A204.1 (cell line): ENCODE measurements at regions not wholly inside any gene's neighbourhood (a gene's known extent, or its start where the extent isn't known, plus 50 kb on each side); places are given as distances from the start of the nearest gene placed in this dataset.

Experiments
- FAIRE-seq: peaks from 2 replicates; lab custom pipeline; 2012; peaks lifted over from hg19 to GRCh38; lab: Jason Lieb, UNC

GRCh38 chr6:164214066-164214465, 799.5 kb downstream of the QKI start:
- FAIRE-seq: no peak

DNA sequence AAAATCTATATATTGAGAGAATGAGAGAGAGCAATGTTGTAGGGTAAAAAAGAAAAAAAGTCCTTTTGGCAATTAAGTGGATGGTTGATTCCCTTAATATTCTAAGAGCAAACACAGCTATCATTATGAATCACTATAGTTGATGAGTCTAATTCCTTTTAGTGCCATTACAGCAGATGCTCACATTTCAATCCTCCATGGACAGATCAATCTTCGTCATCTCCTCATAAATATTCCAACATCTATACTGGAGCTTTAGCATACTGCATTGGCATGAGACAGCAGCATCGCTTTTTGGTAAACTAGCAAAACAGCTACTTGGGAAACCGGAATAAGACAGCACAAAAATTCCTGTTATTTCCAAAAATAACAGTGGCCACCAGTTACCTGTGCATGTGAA, 796.7 kb downstream of the QKI start:
- no peak for FAIRE-seq

DNA sequence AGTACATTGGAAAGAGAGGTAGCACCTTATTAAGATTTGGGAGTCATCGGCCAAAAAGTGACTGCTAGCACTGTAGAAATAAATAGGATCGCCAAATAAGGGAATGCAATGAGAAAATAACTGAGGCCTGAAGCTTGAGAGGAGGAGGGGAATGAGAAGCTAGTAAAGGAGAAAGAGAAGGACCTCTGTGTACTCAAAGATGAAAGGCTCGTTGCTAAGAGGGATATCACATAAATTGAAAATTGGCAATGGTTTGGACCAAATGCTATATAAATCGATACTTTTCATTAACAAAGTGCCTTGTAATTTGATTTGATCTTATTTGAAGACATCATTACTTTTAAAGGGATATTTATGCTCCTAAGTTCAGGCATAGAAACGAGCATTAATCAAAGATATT, 796.3 kb downstream of the QKI start:
- FAIRE-seq: no peak

DNA sequence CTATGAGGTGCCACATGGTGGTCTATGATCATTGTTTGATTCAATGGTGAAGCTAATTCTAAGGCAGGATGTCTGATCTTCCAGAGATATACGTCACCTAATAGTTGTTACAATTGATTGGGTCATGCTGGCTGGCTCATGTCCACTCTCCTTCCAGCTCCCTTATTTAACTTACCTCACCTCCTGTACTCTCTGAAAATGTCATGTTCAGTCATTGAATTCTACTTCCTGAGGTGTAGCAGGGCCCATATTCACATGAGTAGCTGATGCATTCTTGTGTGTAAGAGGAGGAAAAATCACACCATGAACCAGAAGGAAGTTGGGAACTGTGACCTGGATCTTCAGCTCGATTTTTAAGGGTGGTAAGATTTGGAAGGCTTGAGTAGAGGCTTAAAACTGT, 795.8 kb downstream of the QKI start:
- no peak for FAIRE-seq

GRCh38 chr6:164208371-164208770, 793.9 kb downstream of the QKI start:
- FAIRE-seq: no peak

DNA sequence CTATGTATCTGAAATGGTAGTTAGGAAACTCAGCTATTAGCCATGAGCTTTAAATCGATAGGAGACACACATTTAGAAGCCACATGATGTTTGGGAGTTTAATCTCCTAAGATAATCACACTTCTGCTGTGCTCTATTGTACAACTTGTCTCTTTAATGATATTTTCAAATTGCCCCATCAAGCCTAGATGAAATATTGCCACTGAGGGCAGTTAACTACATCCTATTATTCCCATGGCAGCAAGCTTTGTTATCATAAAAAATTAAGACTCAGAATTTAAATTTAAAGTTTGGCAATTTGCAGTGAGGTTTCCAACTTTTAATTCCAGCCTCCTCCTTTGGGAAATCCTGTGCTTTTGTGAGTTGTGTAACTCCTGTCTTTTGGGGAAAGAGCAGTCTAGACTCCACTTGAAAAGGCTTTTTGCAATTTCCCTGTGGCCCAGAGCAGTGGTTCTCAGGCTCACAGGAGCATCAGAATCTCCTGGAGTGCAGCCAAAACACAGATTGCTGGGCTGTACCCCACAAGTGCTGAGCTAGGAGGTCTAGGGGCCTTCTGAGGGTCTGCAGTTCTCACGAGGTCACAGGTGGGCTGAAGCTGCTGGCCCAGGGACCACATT, 792.4 kb downstream of the QKI start:
- FAIRE-seq: no peak

GRCh38 chr6:164200071-164200470, 785.6 kb downstream of the QKI start:
- peak; percentile 37 for FAIRE-seq

GRCh38 chr6:164195942-164196281, 781.4 kb downstream of the QKI start:
- FAIRE-seq: peak; percentile 95

DNA sequence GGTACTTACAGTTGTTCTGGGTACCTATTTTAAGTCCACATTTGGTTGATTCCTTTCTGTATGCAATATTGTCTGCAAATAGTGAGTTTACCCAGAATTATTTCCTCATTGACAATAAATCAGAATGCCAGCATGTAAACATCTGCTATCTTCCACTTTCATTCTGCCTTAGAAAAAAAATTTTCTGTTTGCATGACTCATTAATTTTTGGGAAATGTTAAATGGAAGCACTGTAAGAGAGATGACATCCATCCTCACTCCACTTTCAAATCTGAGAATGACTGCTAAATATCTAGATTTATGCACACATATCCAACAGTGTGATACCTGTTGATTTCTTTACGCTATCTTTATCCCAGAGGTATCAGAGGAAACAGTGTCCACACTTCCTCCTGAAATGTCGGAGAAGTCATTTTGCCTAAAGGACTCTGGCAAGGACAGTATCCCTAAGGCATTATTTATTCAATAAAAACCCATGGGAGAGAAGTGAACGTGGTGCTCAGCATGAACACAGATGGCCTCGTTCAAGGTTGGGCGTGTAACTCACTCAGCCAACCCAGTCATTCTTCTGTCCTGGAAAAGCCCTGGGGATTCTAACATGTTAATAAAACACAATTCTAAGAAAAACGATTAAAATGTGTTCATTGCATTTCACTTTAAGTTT, 780.9 kb downstream of the QKI start:
- no peak for FAIRE-seq

GRCh38 chr6:164188861-164189260, 774.3 kb downstream of the QKI start:
- no peak for FAIRE-seq

DNA sequence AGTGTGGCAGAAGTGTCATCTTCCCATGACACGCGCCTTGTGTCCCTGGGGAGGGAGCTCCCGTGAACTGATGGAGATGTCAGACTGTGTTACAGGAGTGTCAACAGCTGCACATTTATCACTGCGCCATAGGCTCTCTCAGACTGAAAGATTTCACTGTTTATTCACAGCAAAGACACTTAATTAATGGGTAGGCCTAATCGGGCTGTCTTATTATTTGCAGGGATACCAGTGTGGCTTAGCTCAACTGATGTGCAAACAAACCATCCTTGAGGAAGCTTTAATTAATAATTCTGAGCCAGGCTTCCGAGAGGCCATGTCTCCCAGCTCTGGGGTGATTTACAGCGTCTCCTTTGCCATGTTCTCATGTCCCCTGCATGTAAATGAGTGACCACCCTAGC, 771.0 kb downstream of the QKI start:
- FAIRE-seq: no peak

DNA sequence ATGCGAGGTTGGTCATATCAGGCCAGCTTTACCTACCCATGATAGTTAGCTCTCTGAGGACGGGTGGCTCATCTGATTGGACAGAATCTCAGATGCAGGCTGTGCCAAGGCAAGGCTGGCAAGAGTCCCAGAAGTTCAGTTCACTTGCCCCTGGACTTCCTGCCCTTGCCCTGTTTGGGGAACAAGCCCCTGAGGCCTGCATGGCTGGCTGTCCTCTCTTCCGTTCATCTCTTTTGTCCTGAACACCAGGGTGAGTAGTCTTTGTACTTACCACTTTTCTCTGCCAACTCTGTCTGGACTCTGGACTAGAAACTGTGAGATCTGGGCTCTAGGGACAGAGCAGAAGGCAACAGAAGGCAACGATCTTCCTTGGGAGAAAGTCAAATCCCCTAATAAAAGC, 769.9 kb downstream of the QKI start:
- FAIRE-seq: no peak

DNA sequence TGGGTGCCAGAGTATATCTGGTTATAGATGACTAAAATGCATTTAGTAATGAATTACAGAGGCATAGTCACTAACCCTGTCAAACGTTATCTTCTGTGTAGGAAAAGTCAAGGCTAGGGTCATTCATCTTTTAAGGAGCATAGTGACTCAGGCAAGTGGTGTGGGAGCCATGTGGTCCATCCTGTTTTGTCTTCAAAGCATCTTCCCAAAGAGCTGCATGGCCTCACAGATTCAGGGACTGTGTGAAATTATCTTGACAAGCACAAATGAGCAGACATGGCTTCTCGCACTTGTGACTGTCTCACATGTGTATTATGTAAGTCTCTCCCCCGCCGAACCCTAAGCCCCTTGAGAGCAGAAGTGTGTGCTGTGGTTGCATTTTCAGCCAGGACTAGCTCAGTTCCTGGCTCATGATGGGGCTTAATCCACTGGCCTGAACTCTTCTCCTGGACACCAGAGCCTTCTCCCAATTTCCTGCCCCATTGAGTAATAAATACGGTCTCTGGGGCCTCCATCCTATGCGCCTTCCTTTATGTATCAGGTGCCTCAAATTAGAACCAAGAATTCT, 769.1 kb downstream of the QKI start:
- no peak for FAIRE-seq

GRCh38 chr6:164178679-164179332, 764.3 kb downstream of the QKI start:
- no peak for FAIRE-seq

GRCh38 chr6:164169355-164169754, 754.8 kb downstream of the QKI start:
- no peak for FAIRE-seq

GRCh38 chr6:164168595-164168994, 754.1 kb downstream of the QKI start:
- FAIRE-seq: no peak

GRCh38 chr6:164167873-164168405, 753.4 kb downstream of the QKI start:
- FAIRE-seq: no peak

- no peak for FAIRE-seq
Observed at GRCh38 chr6:164166996-164167395, 752.5 kb downstream of the QKI start.

- FAIRE-seq: no peak
Observed at GRCh38 chr6:164166515-164166914, 752.0 kb downstream of the QKI start.

DNA sequence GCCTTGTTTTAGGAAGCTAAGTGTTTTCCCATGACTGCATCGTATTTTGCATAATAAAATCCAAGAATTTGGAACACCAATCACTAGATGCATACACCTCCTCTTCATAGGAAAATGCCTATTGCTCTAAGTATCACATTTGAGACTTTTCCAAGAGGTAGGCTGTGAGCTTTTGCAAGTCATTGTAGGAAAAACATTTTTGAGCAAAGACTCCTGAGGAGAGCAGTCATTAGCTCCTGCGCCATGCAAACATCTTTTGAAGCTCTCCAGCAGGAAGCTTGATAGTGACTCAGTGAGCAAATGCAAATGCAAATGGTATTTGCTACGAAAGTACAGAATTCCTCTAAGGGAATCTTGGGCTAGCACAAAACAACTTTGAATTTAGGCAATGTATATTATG, 750.4 kb downstream of the QKI start:
- no peak for FAIRE-seq

- no peak for FAIRE-seq
Observed at GRCh38 chr6:164163239-164163638, 748.7 kb downstream of the QKI start.

- FAIRE-seq: no peak
Observed at GRCh38 chr6:164159061-164159460, 744.5 kb downstream of the QKI start.

DNA sequence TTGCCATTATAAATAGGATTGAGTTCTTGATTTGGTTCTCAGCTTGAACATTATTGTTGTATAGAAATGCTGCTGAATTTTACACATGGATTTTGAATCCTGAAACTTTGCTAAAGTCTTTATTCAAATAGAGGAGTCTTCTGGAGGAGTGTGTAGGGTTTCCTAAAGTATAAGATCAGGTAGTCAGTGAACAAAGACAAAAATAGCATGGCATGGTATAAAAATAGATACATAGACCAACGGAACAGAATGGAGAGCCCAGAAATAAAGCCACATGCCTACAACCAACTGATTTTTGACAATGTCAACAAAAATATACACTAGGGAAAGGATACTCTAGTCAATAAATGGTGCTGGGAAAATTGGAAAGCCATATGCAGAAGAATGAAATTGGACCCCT, 740.1 kb downstream of the QKI start:
- no peak for FAIRE-seq
